ENCODE measurements at regions not wholly inside any gene's neighbourhood (a gene's known extent, or its start where the extent isn't known, plus 50 kb on each side); places are given as distances from the start of the nearest gene placed in this dataset.
"Not testable (repeated sequence)": the region's sequence is repeated elsewhere in the genome, so short reads cannot be mapped to it uniquely, and the experiment has no call there.

DNA sequence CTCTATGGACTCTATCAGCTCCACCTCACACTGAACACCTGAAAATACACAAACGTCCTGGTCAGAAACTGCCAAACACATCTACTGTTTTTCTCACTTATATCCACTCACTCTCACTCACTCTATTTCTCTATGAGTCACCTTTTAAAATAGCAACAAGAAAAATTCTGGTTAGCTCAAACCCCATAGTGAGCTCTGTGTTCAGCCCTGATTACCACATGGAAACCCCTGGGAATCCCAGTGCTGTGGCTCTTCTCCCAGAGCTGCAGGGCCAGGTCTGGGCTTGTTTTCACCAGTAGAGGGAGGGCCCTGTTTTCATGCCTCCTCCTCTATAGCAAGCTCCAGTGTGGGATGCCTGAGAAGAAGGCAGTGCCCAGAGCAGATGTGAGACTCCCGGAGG, 1126.1 kb downstream of the TMEM121 start:
- peak; percentile 94 for FAIRE-seq
- TF ChIP-seq POLR2AphosphoS5 (IDR thresholded peaks at IDR 0.05; ENCODE audit: low read depth, low read length), result no peak
- no peak for TF ChIP-seq POLR2A (IDR thresholded peaks at IDR 0.05; ENCODE audit: low read depth, low read length)
- no peak for TF ChIP-seq TAF1 (IDR thresholded peaks at IDR 0.05; ENCODE audit: borderline replicate concordance, low read depth, low read length)
- DNase-seq (ENCODE audit: insufficient read length), result no peak

DNA sequence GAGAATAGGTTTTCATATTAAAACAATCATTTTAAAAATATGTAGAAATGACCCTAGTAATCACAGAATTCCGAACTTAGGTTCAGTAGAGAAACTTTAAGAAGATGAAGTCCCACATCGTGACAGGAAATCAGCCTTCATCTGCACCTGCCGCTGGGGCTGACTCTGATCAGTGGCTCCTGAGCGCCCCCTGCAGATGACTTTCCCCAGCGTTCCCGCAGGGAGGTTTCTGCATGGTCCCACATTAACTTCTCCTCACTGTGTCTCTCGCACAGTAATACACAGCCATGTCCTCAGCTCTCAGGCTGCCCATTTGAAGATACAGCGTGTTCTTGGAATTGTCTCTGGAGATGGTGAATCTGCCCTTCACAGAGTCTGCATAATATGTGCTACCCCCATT, 1131.1 kb downstream of the TMEM121 start:
- TF ChIP-seq POLR2A (IDR thresholded peaks at IDR 0.05; ENCODE audit: low read depth, low read length) (no peak), TAF1 (IDR thresholded peaks at IDR 0.05; ENCODE audit: borderline replicate concordance, low read depth, low read length) (no peak), POLR2AphosphoS5 (IDR thresholded peaks at IDR 0.05; ENCODE audit: low read depth, low read length) (no peak)
- DNase-seq (ENCODE audit: insufficient read length) (no peak), FAIRE-seq (no peak)

DNA sequence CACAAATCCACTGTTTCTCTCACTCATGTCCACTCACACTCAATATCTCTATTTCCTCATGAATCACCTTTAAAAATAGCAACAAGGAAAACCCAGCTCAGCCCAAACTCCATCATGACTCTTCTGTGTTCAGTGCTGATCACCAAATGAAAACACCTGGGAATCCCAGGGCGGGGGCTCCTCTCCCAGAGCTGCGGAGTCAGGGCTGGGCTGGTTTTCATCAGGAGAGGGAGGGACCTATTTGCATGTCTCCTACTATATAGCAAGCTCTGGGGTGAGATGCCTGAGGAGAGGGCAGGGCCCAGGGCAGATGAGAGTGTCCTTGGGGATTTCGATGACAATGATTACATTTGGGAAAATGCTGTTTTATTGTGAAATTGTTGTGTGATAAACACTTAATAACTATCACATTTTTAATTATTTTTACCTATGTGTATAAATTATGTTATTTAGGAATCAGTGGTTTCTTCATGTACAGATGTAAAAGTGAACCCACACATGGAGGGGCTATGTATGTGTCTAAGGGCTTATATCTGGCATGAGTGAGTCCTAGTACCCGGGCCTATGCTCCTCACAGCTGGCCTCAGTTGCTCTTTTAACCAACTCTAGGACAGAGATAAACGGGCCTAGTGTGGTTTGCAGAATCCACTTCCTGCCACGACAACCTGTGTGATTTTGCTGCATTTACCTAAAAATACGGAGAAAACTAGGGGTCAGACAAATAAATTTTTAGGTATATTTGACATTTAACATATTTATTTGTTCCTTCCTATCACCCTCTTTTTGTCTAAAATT, 1131.9 kb downstream of the TMEM121 start:
- DNase-seq (ENCODE audit: insufficient read length); FAIRE-seq: not testable (repeated sequence)

DNA sequence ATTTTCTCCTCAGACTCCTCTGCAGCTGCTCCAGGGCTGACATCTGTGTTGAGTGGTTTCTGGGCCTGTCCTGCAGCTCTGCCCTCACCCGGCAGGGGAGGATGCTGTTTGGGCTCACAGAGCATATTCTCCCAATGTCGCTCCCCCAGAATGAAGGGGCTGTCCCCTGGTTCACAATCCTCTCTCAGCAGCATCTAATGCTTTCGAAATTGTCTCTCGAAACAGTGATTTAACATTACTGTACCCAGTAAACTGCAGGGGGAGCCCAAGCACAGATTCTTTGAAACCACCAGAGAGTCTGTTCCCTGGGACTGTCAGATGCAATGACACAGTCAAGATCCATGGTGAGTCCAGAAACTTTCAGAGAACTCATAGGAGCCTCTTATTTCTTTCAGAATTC, 1135.2 kb downstream of the TMEM121 start:
- peak; percentile 88 for FAIRE-seq
- DNase-seq (ENCODE audit: insufficient read length), result not testable (repeated sequence)

DNA sequence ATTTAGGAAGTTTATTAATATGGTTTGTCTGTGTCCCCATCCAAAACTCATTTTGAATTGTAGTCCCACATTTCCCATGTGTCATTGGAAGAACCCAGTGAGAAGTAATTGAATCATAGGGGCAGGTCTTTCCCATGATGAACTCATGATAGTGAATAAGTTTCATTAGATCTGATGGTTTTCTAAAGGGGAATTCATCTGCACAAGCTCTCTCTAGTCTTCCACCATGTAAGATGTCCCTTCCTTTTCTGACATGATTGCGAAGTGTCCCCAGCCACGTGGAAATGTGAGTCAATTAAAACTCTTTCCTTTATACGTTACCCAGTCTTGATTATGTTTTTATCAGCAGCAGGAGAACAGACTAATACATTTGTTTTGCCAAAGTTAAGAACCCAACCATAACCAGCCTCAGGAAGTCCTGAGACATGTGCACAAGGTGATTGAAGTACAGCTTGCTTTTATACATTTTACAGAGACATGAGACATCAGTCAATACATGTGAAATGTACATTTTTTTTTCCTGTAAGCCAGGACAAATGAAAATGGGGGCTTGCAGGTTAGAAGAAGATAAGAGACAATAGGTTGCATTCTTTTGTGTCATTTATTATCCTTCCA, 1136.7 kb downstream of the TMEM121 start:
- DNase-seq (ENCODE audit: insufficient read length) (no peak), FAIRE-seq (peak; percentile 93)
- TF ChIP-seq POLR2AphosphoS5 (IDR thresholded peaks at IDR 0.05; ENCODE audit: low read depth, low read length), result no peak
- TF ChIP-seq POLR2A (IDR thresholded peaks at IDR 0.05; ENCODE audit: low read depth, low read length), result no peak
- no peak for TF ChIP-seq TAF1 (IDR thresholded peaks at IDR 0.05; ENCODE audit: borderline replicate concordance, low read depth, low read length)

DNA sequence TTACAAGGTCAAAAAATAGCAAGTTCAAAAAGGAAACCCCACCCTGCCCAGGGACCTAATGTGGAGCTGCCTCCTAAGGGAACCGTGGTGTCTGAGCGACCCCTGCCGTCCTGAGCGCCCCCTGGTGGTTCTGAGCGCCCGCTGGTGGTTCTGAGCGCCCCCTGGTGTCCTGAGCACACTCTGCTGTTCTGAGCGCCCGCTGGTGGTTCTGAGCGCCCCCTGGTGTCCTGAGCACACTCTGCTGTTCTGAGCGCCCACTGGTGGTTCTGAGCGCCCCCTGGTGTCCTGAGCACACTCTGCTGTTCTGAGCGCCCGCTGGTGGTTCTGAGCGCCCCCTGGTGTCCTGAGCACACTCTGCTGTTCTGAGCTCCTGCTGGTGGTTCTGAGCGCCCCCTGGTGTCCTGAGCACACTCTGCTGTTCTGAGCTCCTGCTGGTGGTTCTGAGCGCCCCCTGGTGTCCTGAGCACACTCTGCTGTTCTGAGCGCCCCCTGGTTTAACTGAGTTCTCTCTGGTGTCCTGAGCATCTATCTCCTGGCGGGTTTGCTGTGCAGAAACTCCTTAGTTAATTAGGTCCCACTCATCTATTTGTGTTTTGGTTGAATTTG, 1137.5 kb downstream of the TMEM121 start:
- not testable (repeated sequence) for DNase-seq (ENCODE audit: insufficient read length)
- FAIRE-seq, result peak; percentile 99

DNA sequence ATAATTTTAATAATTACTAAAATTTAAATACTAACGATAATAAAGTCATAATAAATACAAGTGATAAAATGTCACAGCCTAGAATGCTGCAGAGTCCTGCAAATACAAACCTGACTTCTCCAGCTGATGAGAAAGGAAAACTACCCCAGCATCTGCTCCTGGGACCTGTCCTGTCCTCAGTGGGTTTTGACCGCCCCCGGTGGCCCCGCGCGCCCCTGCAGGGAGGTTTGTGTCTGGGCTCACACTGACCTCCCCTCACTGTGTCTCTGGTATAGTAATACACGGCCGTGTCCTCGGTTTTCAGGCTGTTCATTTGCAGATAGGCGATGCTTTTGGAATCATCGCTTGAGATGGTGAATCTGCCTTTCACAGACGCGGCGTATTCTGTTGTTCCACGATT, 1139.4 kb downstream of the TMEM121 start:
- FAIRE-seq (peak; percentile 90), DNase-seq (ENCODE audit: insufficient read length) (no peak)
- no peak for TF ChIP-seq TAF1 (IDR thresholded peaks at IDR 0.05; ENCODE audit: borderline replicate concordance, low read depth, low read length)
- no peak for TF ChIP-seq POLR2A (IDR thresholded peaks at IDR 0.05; ENCODE audit: low read depth, low read length)
- no peak for TF ChIP-seq POLR2AphosphoS5 (IDR thresholded peaks at IDR 0.05; ENCODE audit: low read depth, low read length)

DNA sequence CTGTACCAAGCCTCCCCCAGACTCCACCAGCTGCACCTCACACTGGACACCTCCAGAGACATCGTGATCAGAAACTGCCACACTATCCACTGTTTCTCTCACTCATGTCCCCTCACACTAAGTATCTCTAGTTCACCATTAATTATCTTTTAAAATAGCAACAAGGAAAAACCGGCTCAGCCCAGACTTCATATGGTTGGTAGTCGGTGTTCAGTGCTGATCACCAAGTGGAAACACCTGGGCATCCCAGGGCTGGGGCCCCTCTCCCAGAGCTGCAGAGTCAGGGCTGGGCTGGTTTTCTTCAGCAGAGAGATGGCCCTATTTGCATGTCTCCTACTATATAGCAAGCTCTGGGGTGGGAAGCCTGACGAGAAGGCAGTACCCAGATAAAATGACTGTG, 1140.0 kb downstream of the TMEM121 start:
- DNase-seq (ENCODE audit: insufficient read length) (no peak), FAIRE-seq (no peak)
- TF ChIP-seq POLR2AphosphoS5 (IDR thresholded peaks at IDR 0.05; ENCODE audit: low read depth, low read length) (no peak), TAF1 (IDR thresholded peaks at IDR 0.05; ENCODE audit: borderline replicate concordance, low read depth, low read length) (no peak), POLR2A (IDR thresholded peaks at IDR 0.05; ENCODE audit: low read depth, low read length) (no peak)

DNA sequence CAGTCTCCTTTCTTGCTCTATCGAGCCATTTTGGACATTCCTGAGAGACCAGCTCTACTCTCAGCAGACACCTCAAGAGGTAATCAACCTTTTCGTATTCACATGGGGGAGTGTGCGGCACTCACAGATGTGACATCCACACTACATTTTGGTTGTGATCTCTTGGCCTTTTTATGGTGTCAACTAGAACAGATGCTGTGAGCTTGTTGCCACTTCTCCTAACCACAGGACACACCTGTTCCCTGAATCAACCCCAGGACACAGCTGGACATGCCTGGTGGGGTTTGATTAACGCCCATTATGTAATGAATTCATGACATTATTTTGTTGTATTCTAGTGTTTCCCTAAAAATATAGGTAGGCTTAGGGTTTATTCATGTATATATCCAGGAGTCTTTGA, 1143.6 kb downstream of the TMEM121 start:
- FAIRE-seq, result no peak
- DNase-seq (ENCODE audit: insufficient read length), result no peak
- no peak for TF ChIP-seq POLR2A (IDR thresholded peaks at IDR 0.05; ENCODE audit: low read depth, low read length)
- no peak for TF ChIP-seq POLR2AphosphoS5 (IDR thresholded peaks at IDR 0.05; ENCODE audit: low read depth, low read length)
- TF ChIP-seq TAF1 (IDR thresholded peaks at IDR 0.05; ENCODE audit: borderline replicate concordance, low read depth, low read length), result no peak

DNA sequence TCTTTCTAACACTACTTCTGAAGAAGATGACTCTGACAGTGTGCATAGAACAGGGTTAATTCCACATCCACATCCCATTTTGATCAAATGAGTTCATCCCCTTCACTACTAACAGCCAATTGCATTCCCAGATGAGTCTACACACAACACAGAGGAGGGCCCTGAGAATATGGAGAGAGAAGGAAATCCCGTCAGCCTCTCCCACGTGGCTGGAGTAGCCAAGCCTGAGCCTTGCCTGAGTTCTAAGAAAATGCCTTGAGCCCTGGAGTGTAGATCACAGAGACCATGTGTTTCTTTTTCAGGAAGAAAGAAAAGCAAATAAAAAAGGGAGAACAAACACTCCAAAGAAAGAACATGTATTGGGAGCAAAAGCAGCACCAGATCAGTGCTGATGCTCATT, 1147.7 kb downstream of the TMEM121 start:
- not testable (repeated sequence) for DNase-seq (ENCODE audit: insufficient read length); FAIRE-seq

DNA sequence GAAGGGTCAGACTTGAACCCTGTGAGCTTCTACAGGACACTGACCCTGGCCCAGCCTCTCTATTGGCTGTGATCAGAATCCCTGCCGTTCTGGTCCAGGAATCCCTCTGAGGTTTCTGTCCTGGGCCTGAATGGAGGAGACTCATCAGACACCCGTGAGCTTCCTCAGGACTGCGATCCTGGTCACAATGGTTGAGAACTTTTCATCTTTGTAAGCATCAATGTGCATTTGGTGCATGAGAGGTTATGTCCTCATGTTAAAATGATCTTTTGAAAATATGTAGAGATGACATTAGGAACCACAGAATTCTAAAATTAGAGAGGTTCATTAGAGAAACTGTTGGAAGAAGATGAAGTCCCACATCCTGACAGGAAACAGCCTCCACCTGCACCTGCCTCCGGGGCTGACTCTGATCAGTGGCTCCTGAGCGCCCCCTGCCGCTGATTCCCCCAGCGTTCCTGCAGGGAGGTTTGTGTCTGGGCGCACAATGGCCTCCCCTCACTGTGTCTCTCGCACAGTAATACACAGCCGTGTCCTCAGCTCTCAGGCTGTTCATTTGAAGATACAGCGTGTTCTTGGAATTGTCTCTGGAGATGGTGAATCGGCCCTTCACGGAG, 1148.2 kb downstream of the TMEM121 start:
- FAIRE-seq, result peak; percentile 96

DNA sequence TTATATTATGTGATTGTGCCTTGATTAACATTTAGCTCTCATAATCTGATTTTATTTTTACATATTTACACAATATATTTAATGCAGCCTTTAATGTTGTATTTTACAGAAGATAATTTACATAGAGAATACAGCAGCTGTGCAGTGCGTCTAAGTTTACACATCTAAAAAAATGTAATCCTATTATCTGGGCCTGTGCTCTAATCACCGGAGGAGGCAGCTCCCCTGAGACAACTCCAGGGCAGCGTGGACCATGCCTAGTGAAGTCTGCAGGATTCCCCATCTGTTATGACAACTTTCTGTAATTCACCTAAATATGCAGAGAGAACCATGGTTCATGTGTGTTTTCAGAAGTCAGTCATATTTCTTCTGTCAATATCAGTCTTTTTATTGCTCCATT, 1149.3 kb downstream of the TMEM121 start:
- not testable (repeated sequence) for FAIRE-seq; DNase-seq (ENCODE audit: insufficient read length)

More for the DNA sequence above, 1148.2 kb downstream of the TMEM121 start:
- DNase-seq (ENCODE audit: insufficient read length), result not testable (repeated sequence)

DNA sequence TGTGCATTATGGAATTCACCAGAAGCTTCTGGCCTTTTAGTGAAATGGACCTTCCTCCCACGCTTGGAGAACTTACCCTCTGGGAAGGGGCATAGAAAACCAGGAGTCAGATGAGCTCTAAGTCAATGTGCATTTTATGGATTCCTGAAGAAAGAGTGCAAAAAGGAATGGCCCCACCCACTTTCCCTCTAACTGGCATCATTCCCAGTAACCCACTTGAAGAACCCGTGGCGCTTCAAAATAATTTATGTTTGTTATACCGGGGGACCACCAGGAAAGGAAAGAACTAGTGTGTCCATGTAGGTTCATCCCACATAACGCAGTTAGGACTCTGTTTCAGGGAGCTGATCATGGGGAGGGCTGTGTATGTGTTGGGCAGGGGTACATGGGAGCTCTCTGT, 1153.4 kb downstream of the TMEM121 start:
- no peak for DNase-seq (ENCODE audit: insufficient read length)
- no peak for FAIRE-seq
- TF ChIP-seq POLR2A (IDR thresholded peaks at IDR 0.05; ENCODE audit: low read depth, low read length), result no peak
- TF ChIP-seq POLR2AphosphoS5 (IDR thresholded peaks at IDR 0.05; ENCODE audit: low read depth, low read length), result no peak
- no peak for TF ChIP-seq TAF1 (IDR thresholded peaks at IDR 0.05; ENCODE audit: borderline replicate concordance, low read depth, low read length)
